Adrenal gland (tissue), 9 donors: ENCODE measurements at regions not wholly inside any gene's neighbourhood (a gene's known extent, or its start where the extent isn't known, plus 50 kb on each side); places are given as distances from the start of the nearest gene placed in this dataset.

Experiments
- DNase-seq, 7 donors: peaks; one replicate each; pipeline ENCODE4 v3.0.0-alpha.2; 2019 to 2020
- H3K27ac ChIP-seq, 5 donors: fragments of 200-600 bp; sonication (generic) in 4 of 5; 1 replicate in 3 of 5; 2 replicates in 2 of 5; pipeline versions ENCODE4 v1.5.1 to v1.8.0; 2016 to 2020; ENCODE audit warnings: mild to moderate bottlenecking in 1 of 5
- H3K27me3 ChIP-seq: fragments of 200-600 bp; 2 replicates; pipeline ENCODE4 v1.8.0; 2021
- H3K36me3 ChIP-seq, 2 donors: fragments of 200-600 bp; replicated peaks in 1 of 2; 1 replicate in 1 of 2; 2 replicates in 1 of 2; pipeline versions ENCODE4 v1.5.1 to v1.8.0; 2018 to 2022
- H3K4me1 ChIP-seq, 2 donors: fragments of 200-600 bp; replicated peaks in 1 of 2; 1 replicate in 1 of 2; 2 replicates in 1 of 2; pipeline versions ENCODE4 v1.5.1 to v1.8.0; 2018 to 2021
- H3K4me3 ChIP-seq, 4 donors: fragments of 200-600 bp; sonication (generic) in 3 of 4; one replicate each; pipeline ENCODE4 v1.5.1; 2016 to 2018
- H3K9me3 ChIP-seq, 3 donors: fragments of 200-600 bp; sonication (generic) in 1 of 3; replicated peaks in 1 of 3; 1 replicate in 2 of 3; 2 replicates in 1 of 3; pipeline versions ENCODE4 v1.5.1 to v1.8.0; 2016 to 2021
- POLR2A ChIP-seq, 2 donors: fragments of 450-650 bp; IDR thresholded peaks; one replicate each; pipeline ENCODE4 v1.6.1; 2017; ENCODE audit warnings: antibody characterized with exemption in 2 of 2, mild to moderate bottlenecking in 2 of 2, moderate library complexity in 1 of 2
- WGBS, 4 donors: extraction: QIAGEN DNeasy Blood & Tissue Kit in 2 of 4; methylation state at CpG; one replicate each; pipeline versions ENCODE4 v1.1.5 to v1.1.7; 2013 to 2017; 5-methylcytosine and 5-hydroxymethylcytosine counted together
- intact Hi-C, 2 donors: fragments of 100-400 bp; cut with DNase I; formaldehyde crosslinking; loops; one replicate each; pipeline versions ENCODE4 v1.14.1 to v1.15.0; 2022 to 2023
- TF ChIP-seq, protein P1 (sequence below), 6 experiments: fragments of 450-650 bp in 4 of 6; fragments of 200-600 bp in 2 of 6; sonication (generic) in 1 of 6; IDR thresholded peaks; 1 replicate in 5 of 6; 2 replicates in 1 of 6; pipeline versions ENCODE4 v1.5.1 to v1.8.0; 2016 to 2021; ENCODE audit warnings: antibody characterized with exemption in 6 of 6, mild to moderate bottlenecking in 2 of 6, moderate library complexity in 1 of 6
- donor health status: healthy with polysubstance abuse.
- donor health status: Bipolar disorder and iron deficiency.
- donor health status: DM: yes; HTN: yes; CAD: no.
- donor health status: DM: no; HTN: no; CAD: no.
- donor health status: DM: no; HTN: no; CAD: no.

DNA sequence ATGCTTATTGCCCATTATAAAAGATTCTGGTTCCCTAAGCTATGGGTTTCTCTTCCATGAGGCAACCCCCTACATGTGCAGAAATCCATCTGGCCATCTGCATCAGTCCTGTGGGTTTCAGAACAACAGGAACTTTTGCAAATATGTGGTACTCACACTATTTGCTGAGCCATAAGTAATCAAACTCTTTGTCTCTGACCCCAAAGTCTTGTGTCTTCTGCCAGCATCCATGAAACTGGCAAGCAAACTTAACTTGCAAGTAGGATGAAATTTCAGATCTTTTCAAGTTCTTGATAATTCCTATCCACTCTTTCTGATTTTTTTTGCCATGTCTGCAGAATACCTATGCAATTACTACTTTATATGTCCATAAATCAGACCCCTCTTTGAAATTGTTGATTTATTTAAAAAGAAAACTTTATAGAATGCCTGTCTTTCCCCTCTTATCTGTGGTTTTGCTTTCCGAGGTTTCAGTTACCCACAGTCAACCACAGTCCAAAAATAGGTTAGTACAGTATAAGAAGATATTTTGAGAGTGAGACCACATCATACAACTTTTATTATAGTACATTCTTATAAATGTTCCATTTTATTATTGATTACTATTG lies 158.4 kb upstream of the IRX3 start:
- H3K36me3 ChIP-seq, result no peaks in the 10 kb centered on the region
- 48 to 58% (median 52%) methylated on average over 1 of the region's 1 CpG for WGBS, 4 donors

DNA sequence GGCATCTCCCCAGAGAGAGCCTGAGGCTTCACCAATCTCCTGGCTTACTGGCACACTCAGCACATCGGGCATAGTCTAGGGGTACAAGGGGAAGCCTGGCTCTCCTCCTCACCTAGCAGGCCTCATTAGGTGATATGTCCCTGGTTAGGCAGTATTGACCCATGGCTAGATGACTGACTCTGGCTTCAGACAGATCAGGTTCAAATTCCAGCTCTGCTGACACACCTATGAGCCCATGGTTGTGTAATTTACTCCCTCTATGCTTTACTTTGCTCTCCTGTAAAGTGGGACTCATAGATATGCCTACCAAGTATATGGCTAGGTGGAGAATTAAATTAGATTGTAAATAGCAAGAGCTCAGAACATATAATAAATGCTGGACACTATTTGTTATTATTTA lies 157.3 kb upstream of the IRX3 start:
- Histone ChIP-seq H3K27me3 (no peaks in the 10 kb centered on the region), H3K9me3 (no peaks in the 10 kb centered on the region), H3K4me3 (no peak overlapping the region), H3K4me1 (peaks cover 0 to 16% of the 10 kb centered on the region in 2 donors), H3K27ac (no peak overlapping the region), H3K36me3 (no peaks in the 10 kb centered on the region)
- WGBS, 4 donors, result 83 to 100% (median 88%) methylated on average over 1 of the region's 1 CpG
- no peak for DNase-seq
- TF ChIP-seq, protein P1, sequence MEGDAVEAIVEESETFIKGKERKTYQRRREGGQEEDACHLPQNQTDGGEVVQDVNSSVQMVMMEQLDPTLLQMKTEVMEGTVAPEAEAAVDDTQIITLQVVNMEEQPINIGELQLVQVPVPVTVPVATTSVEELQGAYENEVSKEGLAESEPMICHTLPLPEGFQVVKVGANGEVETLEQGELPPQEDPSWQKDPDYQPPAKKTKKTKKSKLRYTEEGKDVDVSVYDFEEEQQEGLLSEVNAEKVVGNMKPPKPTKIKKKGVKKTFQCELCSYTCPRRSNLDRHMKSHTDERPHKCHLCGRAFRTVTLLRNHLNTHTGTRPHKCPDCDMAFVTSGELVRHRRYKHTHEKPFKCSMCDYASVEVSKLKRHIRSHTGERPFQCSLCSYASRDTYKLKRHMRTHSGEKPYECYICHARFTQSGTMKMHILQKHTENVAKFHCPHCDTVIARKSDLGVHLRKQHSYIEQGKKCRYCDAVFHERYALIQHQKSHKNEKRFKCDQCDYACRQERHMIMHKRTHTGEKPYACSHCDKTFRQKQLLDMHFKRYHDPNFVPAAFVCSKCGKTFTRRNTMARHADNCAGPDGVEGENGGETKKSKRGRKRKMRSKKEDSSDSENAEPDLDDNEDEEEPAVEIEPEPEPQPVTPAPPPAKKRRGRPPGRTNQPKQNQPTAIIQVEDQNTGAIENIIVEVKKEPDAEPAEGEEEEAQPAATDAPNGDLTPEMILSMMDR (IDR thresholded peaks at IDR 0.05), result no peak
- TF ChIP-seq POLR2A (IDR thresholded peaks at IDR 0.05), result no peak
- intact Hi-C loops, result no loop called here

More for the DNA sequence above, 158.4 kb upstream of the IRX3 start:
- Histone ChIP-seq H3K4me3 (no peak overlapping the region), H3K27me3 (no peaks in the 10 kb centered on the region), H3K27ac (no peak overlapping the region), H3K9me3 (no peaks in the 10 kb centered on the region), H3K4me1 (peaks cover 0 to 16% of the 10 kb centered on the region in 2 donors)
- TF ChIP-seq POLR2A (IDR thresholded peaks at IDR 0.05), result no peak
- TF ChIP-seq, protein P1 (IDR thresholded peaks at IDR 0.05), result no peak
- no peak for DNase-seq
- intact Hi-C loops, result no loop called here

- Histone ChIP-seq H3K4me1 (peaks cover 0 to 16% of the 10 kb centered on the region in 2 donors), H3K27ac (no peak overlapping the region), H3K36me3 (no peaks in the 10 kb centered on the region), H3K27me3 (no peaks in the 10 kb centered on the region), H3K9me3 (no peaks in the 10 kb centered on the region), H3K4me3 (no peak overlapping the region)
- no peak for DNase-seq
- TF ChIP-seq, protein P1 (IDR thresholded peaks at IDR 0.05), result no peak
- TF ChIP-seq POLR2A (IDR thresholded peaks at IDR 0.05), result no peak
- intact Hi-C loops, result no loop called here
These were observed 156.8 kb upstream of the IRX3 start for GRCh38 chr16:54443352-54443751.

DNA sequence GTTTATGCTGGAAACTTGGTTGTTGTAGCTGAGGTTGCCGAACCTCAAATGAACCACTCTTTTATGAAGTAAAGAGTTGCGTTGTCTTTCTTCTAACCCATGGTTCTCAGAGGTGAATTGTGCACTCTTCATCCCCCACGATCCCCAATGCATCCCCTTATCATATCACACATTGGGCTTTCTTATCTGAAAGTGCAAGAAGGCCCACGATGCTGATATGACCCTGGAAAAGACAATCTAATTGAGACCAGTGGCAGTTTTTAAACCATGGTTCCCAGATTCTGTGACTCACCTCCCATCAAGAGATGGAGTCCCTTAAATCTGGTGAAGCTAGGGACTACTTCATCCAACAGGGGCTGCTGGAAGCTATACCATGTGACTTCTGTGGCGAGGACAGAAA lies 156.3 kb upstream of the IRX3 start:
- DNase-seq, result no peak
- Histone ChIP-seq H3K27me3 (no peaks in the 10 kb centered on the region), H3K36me3 (no peaks in the 10 kb centered on the region), H3K27ac (no peak overlapping the region), H3K4me1 (peaks cover 0 to 11% of the 10 kb centered on the region in 2 donors), H3K4me3 (no peak overlapping the region), H3K9me3 (no peaks in the 10 kb centered on the region)
- WGBS, 4 donors, result 80 to 82% (median 81%) methylated on average over 4 to 5 of the region's 5 CpGs
- intact Hi-C loops, result no loop called here
- TF ChIP-seq POLR2A (IDR thresholded peaks at IDR 0.05), result no peak
- TF ChIP-seq, protein P1 (IDR thresholded peaks at IDR 0.05), result no peak
